PC-9 (cell line): ENCODE measurements at regions not wholly inside any gene's neighbourhood (a gene's known extent, or its start where the extent isn't known, plus 50 kb on each side); places are given as distances from the start of the nearest gene placed in this dataset.

ENCODE experiments used
- BruUV-seq: library from RNA; stranded (reverse); fragments of 400-500 nt; replicated peaks from 2 replicates; lab custom pipeline; 2021; lab: Mats Ljungman, UMichigan
- CTCF ChIA-PET: fragments of 300-600 bp; sonication (Branson Sonifier 250); formaldehyde crosslinking; loops from one replicate; lab custom pipeline; 2022; ENCODE audit warnings: antibody characterized with exemption; lab: Charles Lee
- POLR2A ChIA-PET: fragments of 300-600 bp; sonication (Branson Sonifier 250); formaldehyde crosslinking; loops from one replicate; lab custom pipeline; 2022; ENCODE audit warnings: antibody characterized with exemption; ENCODE audit not compliant: unreplicated experiment; lab: Charles Lee
- DNase-seq, 2 experiments: peaks; one replicate each; pipeline versions ENCODE4 v3.0.0 to v3.0.0-alpha.2; 2015 to 2022; ENCODE audit warnings: mixed read lengths in 1 of 2
- H2AFZ ChIP-seq: fragments of 200-600 bp; sonication (generic); 2 replicates; pipeline ENCODE4 v1.8.1; 2017; ENCODE audit warnings: antibody characterized with exemption
- H3F3A ChIP-seq: fragments of 200-600 bp; sonication (generic); 2 replicates; pipeline ENCODE4 v1.8.1; 2017; ENCODE audit warnings: antibody characterized with exemption, mild to moderate bottlenecking, low read depth; ENCODE audit not compliant: insufficient read depth
- H3K27ac ChIP-seq: fragments of 200-600 bp; sonication (generic); 2 replicates; pipeline ENCODE4 v1.6.1; 2016; ENCODE audit warnings: mixed run types
- H3K27me3 ChIP-seq: fragments of 200-600 bp; sonication (generic); 2 replicates; pipeline ENCODE4 v1.6.1; 2016; ENCODE audit warnings: low read depth, mixed run types; ENCODE audit not compliant: insufficient read depth
- H3K36me3 ChIP-seq: fragments of 200-600 bp; sonication (generic); 2 replicates; pipeline ENCODE4 v1.6.1; 2016; ENCODE audit warnings: low read depth, mixed run types
- H3K4me1 ChIP-seq: fragments of 200-600 bp; sonication (generic); replicated peaks from 2 replicates; pipeline ENCODE4 v1.6.1; 2016; ENCODE audit warnings: mixed run types; ENCODE audit not compliant: insufficient read depth
- H3K4me2 ChIP-seq: fragments of 200-600 bp; sonication (generic); 2 replicates; pipeline ENCODE4 v1.6.1; 2017; ENCODE audit warnings: mixed run types
- H3K4me3 ChIP-seq: fragments of 200-600 bp; sonication (generic); 2 replicates; pipeline ENCODE4 v1.6.1; 2016; ENCODE audit warnings: mixed run types
- H3K79me2 ChIP-seq: fragments of 200-600 bp; sonication (generic); 2 replicates; pipeline ENCODE4 v1.6.1; 2017; ENCODE audit warnings: low read depth, mixed run types
- H3K9me2 ChIP-seq: fragments of 200-600 bp; sonication (generic); 2 replicates; pipeline ENCODE4 v1.8.1; 2017; ENCODE audit warnings: mild to moderate bottlenecking; ENCODE audit not compliant: insufficient read depth
- H3K9me3 ChIP-seq: fragments of 200-600 bp; sonication (generic); 2 replicates; pipeline ENCODE4 v1.8.1; 2016; ENCODE audit warnings: low read depth; ENCODE audit not compliant: insufficient read depth
- H4K20me1 ChIP-seq: fragments of 200-600 bp; sonication (generic); 2 replicates; pipeline ENCODE4 v1.8.1; 2017; ENCODE audit not compliant: insufficient read depth
- CTCF ChIP-seq: fragments of 200-600 bp; sonication (generic); conservative IDR thresholded peaks from 2 replicates; pipeline ENCODE4 v1.6.1; 2017; ENCODE audit warnings: mixed run types, antibody characterized with exemption, mild to moderate bottlenecking, moderate library complexity
- EZH2 ChIP-seq: fragments of 200-600 bp; sonication (generic); IDR thresholded peaks from 2 replicates; pipeline ENCODE4 v1.8.0; 2017; ENCODE audit warnings: antibody characterized with exemption, low read depth
- intact Hi-C: fragments of 100-400 bp; cut with micrococcal nuclease; formaldehyde crosslinking; loops from one replicate; pipeline ENCODE4 v1.10.0; 2022; ENCODE audit not compliant: unreplicated experiment

GRCh38 chr6:169958510-169958909, 207.1 kb downstream of the ERMARD start:
- intact Hi-C loops: no loop called here
- POLR2A ChIA-PET: no interaction called here
- Histone ChIP-seq H2AFZ (no peak overlapping the region), H3K4me1 (no peaks in the 10 kb centered on the region), H3K4me2 (no peak overlapping the region), H3K9me2 (no peaks in the 10 kb centered on the region), H3F3A (no peaks in the 10 kb centered on the region), H3K27me3 (peaks cover 74% of the 10 kb centered on the region), H3K79me2 (no peaks in the 10 kb centered on the region), H4K20me1 (no peaks in the 10 kb centered on the region), H3K4me3 (no peak overlapping the region), H3K9me3 (no peaks in the 10 kb centered on the region), H3K36me3 (no peaks in the 10 kb centered on the region), H3K27ac (no peak overlapping the region)
- no peak for DNase-seq
- no TSS peak for BruUV-seq
- TF ChIP-seq CTCF (no peak), EZH2 (no peak)
- CTCF ChIA-PET: no interaction called here

- Histone ChIP-seq H3K4me3 (no peak overlapping the region), H3K27me3 (peaks cover 66% of the 10 kb centered on the region), H3K9me2 (no peaks in the 10 kb centered on the region), H3K4me2 (no peak overlapping the region), H3K9me3 (no peaks in the 10 kb centered on the region), H2AFZ (no peak overlapping the region), H3K27ac (no peak overlapping the region), H3K79me2 (no peaks in the 10 kb centered on the region), H3K36me3 (no peaks in the 10 kb centered on the region), H3F3A (no peaks in the 10 kb centered on the region), H4K20me1 (no peaks in the 10 kb centered on the region), H3K4me1 (no peaks in the 10 kb centered on the region)
- POLR2A ChIA-PET: no interaction called here
- no TSS peak for BruUV-seq
- no peak for TF ChIP-seq CTCF
- no peak for TF ChIP-seq EZH2
- DNase-seq: no peak
- intact Hi-C loops: no loop called here
- CTCF ChIA-PET: no interaction called here
These were observed 206.0 kb downstream of the ERMARD start for GRCh38 chr6:169957351-169957963.

- Histone ChIP-seq H3F3A (no peaks in the 10 kb centered on the region), H4K20me1 (no peaks in the 10 kb centered on the region), H2AFZ (no peak overlapping the region), H3K27me3 (peaks cover 65% of the 10 kb centered on the region), H3K36me3 (no peaks in the 10 kb centered on the region), H3K4me2 (no peak overlapping the region), H3K9me2 (no peaks in the 10 kb centered on the region), H3K27ac (no peak overlapping the region), H3K79me2 (no peaks in the 10 kb centered on the region), H3K4me1 (no peaks in the 10 kb centered on the region), H3K9me3 (no peaks in the 10 kb centered on the region), H3K4me3 (no peak overlapping the region)
- ChIA-PET CTCF (no interaction called here), POLR2A (no interaction called here)
- intact Hi-C loops: no loop called here
- BruUV-seq: no TSS peak
- no peak for DNase-seq
- no peak for TF ChIP-seq CTCF
- no peak for TF ChIP-seq EZH2
These were observed 205.2 kb downstream of the ERMARD start for GRCh38 chr6:169956580-169956979.
